ENCODE measurements at regions not wholly inside any gene's neighbourhood (a gene's known extent, or its start where the extent isn't known, plus 50 kb on each side); places are given as distances from the start of the nearest gene placed in this dataset.

DNA sequence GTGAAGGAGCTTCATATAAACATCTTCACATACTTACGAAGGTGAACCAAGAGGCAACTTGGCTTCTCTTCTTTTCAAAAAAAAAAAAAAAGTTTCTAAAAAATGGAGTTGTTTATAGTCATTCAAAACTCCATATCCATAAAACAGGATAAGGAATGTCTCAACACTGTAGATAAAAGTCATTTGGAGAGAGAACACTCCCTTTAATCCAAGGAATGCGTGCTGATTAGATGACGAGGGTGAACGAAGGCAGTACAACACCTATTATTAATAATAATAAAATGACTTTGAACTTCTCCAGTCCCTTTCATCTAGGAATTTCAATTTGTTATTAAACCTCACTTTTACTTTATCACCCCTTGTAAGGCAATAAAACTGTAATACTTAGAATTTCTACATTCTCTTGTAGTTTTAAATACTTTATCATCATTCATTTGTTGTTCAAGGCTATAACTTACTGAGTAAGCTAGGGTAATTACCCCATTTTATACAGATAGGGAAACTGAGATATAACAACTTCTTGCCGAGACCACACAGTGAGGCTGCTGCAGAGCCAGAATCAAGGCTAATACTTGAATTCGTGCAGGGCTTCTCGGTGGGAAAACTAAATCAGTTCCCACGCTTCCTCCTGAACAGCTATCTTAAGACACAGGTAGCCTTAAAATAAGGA is 377.1 kb downstream of the EFNA5 start:
- no peak for DNase-seq (ENCODE audit: low read depth in 2 of 2)

DNA sequence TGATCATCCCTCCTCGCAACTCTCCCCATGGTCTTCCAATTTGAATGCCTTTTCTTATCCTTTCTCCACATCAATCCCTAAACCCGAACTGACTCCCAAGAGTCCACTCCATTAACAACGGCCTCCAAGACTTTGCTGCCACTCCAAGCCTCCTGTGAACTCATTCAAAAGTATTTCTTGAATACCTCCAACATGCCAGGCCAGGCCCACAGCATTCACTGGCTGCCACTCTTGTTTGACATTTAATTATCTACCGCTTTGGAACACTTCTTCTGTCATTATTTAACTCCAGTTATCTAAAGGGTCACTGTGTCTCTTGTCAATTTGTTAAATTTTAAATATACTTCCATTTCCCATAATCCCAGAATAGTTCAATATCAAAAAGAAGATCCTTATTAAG is 378.9 kb downstream of the EFNA5 start:
- no peak for DNase-seq (ENCODE audit: low read depth in 2 of 2)

DNA sequence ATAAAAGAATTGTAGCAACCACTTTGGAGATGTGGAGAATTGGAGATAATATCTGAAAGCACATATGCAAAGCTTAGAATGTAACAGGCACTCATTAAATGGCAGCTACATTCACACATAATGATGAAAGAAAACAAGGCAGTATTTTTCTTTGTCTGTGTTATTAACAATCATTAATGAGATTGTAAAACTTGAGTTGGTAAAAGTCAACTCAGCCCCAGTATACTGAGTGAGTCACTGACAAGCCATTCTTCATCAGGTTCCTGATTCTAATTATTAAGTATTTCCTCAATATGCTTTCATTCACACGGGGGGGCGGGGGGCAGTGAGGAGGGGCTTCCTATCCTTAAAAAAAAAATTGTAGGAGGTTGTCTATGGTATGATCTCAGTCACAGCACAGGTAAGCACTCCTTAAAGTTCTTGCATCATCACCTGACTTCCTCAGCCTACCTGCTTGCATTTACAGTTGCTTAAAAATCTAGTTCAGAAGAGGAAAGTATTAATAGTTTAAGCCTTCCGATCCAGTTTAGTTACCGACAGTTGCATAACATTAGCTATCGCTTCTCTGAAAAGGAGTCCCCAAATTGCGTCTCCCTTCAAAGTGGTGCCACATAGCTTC is 379.8 kb downstream of the EFNA5 start:
- no peak for DNase-seq (ENCODE audit: low read depth in 2 of 2)

DNA sequence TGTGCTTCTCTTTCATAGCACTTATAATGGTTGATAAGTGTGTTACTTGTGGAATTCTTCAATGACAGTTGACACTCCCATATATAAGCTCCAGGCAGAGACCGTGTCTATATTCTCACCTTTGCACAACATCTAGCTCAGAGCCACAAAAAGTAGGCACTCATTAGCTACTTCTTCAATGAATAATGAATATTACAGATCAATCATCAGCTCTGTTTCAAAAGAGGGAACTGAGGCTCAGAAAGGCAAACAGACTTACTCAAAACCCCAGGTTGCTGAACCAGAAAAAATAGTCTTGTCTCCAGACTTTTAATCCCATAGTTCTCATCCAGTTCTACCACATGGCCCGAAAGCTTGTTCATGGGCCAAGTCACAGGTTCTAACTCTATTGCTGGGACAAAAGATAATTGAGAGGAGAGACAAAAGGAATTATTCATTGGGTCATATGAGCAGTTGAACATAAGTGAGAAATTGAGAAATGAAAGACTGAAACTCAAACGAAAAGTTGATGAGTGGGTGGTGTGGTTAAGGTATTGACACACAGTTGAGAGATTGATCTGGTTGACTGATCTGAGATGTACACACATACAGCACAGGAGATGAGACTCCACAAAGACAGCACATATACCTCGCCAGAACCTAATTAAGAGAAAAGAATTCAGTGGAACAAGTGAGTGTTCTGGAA is 381.6 kb downstream of the EFNA5 start:
- no peak for DNase-seq (ENCODE audit: low read depth in 2 of 2)

DNA sequence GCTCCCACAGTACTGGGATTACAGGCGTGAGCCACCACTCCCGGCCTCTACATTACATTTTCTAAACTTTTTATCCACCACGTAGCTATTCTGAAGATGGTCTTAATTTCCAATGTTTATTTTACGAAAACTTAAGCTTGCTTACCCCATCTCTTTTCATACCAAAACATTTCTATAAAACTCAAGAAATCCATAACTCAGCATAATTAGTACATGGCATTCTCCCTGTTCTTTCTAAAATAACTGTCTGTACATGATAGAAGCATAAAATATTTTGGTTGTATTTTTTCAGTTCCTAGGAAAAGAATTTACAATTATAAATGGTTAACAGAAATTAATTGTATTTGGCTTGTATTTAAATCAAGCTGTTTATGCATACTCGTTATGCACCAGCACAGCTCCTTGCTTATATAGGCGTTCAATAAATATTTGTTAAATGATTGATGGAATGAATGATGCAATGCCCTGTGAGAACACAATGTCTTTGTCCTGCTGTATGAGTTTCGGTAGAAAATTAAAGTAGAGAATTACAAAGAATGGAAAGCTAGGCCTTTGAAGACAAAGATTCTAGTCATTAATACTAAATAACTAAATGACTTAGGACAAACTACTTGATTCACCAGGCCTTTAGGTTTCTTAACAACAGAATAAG is 384.2 kb downstream of the EFNA5 start:
- DNase-seq (ENCODE audit: low read depth in 2 of 2): no peak

DNA sequence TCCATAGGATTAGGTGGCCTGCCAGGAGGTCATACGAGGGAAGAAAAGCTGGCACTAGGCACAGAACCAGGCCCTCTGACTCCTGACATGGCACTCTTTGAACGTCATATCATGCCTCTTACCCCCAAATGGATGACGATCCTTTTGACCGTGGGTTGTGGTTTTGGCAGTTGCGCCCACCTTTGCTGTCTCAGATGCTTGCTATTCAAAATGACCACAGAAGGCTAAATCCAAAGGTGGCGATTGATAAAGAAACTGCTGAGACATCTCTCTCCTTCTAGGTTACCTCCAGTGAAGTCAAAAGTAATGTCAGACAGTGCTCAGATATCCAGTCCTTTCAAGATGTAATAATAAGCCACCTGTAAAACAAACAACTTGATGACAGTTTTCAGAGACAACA is 385.0 kb downstream of the EFNA5 start:
- DNase-seq (ENCODE audit: low read depth in 2 of 2): no peak

DNA sequence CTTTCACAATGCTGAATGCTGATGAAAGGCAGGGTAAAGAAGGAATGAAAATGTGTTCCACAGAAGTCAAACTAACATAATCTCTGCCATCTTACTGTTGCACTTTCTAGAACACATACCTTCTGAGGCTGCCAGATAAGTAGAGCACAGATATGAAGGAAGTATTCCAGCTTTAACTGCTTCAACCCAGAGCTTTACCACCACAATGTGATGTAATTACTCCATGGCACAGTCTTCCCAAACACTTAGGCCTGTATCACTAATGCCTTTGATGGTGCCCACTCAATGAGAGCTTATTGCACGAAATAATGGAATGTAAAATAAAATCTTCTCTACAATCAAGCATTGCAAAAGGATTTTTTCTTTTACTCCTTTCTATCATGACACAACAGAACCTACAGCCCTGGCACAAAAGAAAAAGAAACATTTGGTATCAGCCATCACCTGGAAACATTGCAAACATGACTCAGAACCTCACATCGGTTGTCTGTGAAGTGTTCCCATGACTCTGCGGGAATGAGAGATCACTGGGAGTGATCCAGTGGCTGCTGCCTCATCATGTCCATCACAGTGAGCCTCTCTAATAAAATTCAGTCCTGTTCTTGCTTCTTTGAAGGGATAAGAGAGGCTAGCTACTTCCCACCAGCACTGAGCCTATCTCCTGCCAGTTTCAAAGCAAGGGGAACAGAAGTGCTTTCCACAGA is 385.8 kb downstream of the EFNA5 start:
- no peak for DNase-seq (ENCODE audit: low read depth in 2 of 2)

DNA sequence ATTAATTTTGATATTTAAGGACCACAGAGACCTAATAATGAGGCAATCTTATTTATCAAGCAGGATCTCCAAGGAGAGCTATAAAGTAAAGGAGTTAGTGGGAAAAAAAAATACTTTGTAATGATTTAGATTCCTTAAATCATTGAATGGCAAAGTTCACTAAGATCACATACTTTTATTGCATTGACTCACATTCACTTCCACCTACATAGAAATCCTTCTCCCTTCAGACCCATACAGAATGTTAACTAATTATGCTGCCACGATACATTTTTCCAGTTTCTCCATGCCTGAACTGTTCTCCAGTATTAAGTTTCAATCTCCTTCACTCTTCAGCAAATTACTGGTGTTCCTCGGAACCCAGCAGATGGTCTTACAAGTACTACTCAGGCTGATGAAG is 388.7 kb downstream of the EFNA5 start:
- no peak for DNase-seq (ENCODE audit: low read depth in 2 of 2)

DNA sequence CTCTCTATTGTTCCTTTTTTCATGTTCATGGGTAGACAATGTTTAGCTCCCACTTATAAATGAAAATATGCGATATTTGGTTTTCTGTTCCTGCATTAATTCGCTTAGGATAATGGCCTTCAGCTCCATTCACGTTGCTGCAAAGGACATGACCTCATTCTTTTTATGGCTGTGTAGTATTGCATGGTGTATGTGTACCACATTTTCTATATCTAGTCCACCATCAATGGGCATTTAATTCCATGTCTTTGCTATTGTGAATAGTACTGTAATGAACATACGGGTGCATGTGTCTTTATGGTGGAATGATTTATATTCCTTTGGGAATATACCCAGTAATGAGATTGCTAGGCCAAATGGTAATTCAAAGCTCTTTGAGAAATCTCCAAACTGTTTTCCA is 392.0 kb downstream of the EFNA5 start:
- no peak for DNase-seq (ENCODE audit: low read depth in 2 of 2)

DNA sequence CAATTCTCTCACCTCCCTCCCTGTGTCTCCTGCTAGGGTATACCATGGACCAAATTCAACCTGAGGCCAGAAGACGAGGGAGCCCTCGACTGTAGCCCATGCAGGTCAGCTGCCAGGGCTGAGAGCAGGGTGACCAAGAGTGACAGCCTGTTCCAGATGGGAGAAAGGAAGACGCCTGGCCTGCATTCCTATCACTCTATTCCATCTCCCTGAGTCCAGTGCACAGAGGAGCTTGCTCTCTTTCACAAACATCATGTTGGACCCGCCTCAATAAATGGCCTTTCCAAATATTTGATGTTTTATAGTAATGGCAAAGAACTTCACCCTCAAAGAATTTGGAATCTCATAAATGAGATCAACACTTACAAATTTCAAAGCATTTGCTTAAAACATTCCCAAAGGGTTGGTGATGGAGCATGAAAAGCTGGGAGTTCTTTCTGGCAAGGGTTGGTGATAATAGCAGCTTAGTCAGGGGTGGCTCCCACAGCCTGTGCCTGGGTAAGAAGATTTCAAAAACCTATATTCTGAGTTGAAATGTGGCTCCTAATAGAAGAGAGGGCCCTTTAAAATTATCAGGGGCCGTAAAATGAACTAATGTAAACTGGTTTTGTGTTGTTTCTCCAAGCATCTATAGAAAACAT is 393.1 kb downstream of the EFNA5 start:
- no peak for DNase-seq (ENCODE audit: low read depth in 2 of 2)

DNA sequence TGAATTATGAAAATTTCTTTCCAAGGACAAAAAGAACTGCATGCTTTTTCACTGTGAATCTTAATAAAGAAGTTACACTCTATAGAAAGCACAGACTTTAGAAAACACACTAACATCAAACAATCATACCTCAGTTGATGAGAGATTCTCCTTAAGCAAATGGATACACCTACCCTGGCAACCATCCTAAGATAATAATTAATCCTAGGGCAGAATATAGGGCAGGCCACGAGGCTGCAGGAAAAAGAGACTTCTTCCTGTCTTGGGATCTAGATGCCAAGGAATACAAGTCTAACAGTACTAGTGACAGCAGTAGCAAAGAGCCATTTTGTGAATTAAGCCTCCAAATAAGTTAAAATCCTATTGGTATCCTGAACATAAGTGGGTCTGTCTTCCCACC is 395.4 kb downstream of the EFNA5 start:
- no peak for DNase-seq (ENCODE audit: low read depth in 2 of 2)

DNA sequence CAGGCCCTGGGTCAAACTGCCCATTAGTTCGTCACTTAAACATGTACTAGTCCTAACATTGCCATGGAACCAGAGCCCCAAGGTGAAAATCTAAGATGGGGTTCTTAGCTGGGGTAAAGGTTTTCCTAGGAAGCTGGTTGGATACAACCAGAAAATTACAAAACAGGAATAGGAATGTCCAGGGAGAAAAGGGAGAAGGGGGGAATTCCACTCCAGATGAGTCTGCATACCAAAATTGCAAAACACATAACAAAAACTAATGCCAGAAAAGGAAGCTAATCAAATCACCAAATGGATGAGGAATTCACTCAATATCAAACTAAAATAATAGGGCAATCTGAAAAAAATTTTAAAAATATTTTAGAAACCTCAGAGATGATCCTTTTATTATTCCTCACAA is 396.2 kb downstream of the EFNA5 start:
- DNase-seq (ENCODE audit: low read depth in 2 of 2): no peak

DNA sequence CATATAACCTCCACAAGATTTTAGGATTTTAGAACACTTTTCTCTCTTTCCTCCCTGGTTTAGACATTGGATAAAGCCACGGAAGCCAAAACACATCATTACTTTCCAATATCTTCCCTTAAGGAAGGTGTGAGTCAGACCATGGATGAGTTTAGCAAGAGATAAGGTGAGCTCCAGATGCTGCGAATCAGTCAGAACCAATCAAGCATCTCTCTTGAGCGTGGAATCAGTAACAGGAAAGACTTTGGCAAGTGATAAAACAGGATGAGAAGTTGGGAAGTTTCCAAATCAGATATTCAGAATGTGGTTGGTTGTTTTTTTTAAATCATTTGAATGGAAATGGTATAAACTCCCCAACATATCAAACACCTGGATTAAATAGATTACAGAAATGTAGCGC is 397.8 kb downstream of the EFNA5 start:
- no peak for DNase-seq (ENCODE audit: low read depth in 2 of 2)

DNA sequence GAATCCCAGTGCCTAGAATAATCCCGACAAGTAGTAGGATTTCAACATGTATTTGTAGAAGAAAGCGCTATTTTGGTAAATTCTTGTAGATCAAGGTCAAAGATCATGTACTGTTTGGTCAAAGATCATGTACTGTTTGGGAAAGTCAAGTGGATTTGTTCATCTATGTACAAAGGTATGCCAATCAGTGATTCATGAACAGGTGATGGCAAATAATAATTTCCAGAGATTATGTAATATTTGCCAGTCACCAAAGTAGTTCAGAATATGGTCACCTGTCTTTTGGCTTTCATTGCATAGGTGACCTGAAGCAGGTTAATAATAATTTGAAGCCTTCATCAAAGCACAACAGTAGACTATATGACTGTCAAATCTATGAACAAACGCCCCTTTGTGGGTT is 398.2 kb downstream of the EFNA5 start:
- DNase-seq (ENCODE audit: low read depth in 2 of 2): no peak

DNA sequence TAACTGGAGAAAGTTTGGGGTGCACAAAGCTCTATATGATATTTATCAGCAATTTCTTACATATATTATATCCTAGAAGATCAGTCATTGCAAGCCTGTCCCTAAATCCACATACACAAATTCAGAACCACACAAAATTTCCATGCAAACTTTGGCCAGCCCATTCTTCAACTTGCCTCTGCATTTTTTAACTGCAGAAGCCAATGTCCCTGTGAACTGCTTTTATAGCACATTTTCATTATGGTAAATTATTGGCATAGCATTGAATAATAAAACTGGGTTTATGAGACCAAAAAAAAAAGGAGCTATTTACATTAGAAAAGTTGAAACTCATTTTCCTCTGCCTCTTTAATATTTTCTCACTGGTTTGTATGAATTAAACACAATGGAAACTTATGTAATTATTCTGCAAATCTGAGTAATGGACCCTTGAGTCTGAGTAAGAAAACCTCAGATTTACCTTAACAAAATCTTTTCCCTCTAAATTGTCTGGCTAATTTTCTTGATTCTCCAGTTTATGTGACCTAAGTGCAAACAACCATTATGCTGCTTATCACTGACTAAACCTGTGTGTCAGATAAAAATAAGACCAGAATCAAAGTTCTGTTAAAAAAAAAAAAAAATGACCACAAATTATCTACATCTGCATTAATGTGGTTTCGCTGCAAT is 398.9 kb downstream of the EFNA5 start:
- DNase-seq (ENCODE audit: low read depth in 2 of 2): no peak

DNA sequence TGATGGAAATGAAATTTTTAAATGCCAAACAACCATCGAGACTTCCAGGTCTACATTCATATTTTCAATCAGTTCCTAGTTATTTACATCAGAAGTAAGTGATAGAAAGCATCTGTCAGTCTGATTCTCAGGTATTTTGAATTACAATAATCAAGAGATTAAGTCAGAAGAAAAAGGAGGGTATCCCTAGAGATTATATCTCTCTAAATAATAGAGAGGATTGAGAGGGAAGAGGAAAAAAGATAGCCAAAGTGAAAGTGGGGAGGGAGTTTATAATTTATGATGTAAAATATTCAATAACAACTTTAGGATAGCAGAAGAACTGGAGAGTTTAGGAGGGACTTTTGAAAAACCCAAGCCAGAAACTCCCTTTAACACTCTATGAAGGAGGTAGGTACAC is 400.2 kb downstream of the EFNA5 start:
- DNase-seq (ENCODE audit: low read depth in 2 of 2): no peak

DNA sequence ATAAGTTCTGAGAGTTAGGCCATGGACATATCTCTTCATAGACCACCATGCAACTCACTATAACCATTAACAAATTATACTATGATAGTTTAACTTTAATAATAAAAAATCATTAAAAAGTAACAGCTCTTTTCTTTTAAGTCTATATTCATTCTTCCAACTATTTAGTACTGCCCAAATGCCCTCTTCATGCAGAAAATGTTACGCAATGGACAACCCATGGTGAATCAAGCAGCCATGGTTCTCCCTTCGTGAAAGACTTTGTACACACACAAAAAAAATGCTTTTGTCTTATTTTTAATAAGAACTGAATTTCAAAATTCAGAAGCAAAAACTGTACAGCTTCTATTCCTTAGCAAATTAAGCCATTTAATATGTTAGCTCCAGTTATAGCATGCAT is 401.1 kb downstream of the EFNA5 start:
- no peak for DNase-seq (ENCODE audit: low read depth in 2 of 2)

DNA sequence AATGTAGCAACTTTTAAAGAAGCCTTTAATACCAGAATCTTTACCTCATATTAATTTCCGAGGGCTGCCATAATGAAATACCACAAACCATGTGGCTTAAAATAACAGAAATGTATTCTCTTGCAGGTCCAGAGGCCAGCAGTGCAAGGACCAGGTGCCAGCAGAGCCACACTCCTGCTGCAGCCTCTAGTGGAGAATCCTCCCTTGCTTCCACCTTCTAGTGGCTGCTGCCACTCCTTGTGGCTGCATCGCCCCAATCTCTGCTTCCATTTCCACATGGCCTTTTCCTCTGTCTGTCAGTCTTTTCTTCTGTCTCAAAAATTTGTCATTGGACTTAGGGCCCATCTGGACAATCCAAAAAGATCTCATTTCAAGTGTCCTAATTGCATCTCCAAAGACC is 401.5 kb downstream of the EFNA5 start:
- no peak for DNase-seq (ENCODE audit: low read depth in 2 of 2)

DNA sequence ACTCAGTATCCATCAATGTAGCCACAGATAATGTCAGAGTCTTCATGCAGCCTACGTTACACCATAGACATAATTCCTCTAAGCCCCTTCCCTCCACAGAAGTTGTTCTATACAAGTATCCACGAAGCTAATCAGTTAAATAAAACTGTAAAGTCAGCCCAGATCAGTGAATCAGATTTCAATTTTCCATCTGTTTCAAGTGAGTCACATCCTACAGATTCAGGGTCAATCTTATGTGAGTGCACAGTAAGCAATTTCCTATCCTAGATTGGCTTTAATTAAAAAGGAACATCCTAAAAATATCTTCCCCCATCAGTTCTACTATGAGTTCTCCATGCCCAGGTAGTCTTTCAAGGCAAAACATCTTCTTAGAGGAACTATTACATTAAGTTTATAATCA is 402.5 kb downstream of the EFNA5 start:
- DNase-seq (ENCODE audit: low read depth in 2 of 2): no peak

DNA sequence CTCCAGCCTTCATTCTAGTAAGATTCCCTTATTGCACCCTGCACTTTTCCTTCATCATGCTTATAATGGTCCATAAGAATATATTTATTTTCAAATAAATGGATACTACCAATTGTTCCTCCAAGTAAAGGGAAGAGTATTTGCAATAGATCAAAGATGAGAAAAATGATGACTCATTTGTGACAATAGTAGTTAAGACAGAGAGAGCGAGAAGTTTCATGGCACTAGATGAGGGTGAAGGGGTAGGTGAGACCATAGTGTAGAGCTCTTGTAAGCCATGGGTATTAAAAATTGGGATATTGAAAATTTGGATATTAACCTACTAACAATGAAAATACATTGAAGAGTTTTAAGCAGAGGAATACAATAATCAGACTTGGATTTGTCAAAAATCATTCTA is 404.6 kb downstream of the EFNA5 start:
- DNase-seq (ENCODE audit: low read depth in 2 of 2): no peak

DNA sequence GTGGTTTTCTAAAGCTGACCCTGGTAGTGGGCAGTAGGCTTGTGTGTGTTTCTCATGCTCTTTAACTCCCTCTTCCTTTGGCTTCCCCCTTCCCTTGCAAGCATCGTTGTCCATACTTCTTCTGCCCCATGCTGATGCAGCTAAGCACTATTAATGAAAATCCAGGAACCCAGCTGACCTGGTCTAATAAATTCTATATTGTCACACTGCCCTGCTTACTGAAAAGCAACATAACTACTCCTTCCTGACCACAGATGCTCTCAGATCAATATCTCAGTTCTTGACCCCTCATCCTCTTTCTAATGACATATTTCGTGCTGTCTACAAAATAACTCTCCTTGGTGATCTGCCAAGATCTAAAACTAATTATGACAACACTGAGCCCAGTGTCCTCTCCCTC is 405.5 kb downstream of the EFNA5 start:
- DNase-seq (ENCODE audit: low read depth in 2 of 2): no peak

All from stimulated activated CD8-positive, alpha-beta memory T cell treated with anti-CD3 and anti-CD28 coated beads, Interleukin-2, amount 100 ng/mL, for 48 hours (primary cell).